ENCODE measurements at regions not wholly inside any gene's neighbourhood (a gene's known extent, or its start where the extent isn't known, plus 50 kb on each side); places are given as distances from the start of the nearest gene placed in this dataset.

- H3K9ac ChIP-seq (ENCODE audit: low read depth in 1 of 2, low read length in 2 of 2), result no peak overlapping the region
- peaks cover 21 to 33% (median 27%) of the 10 kb centered on the region in 4 donors for H3K4me1 ChIP-seq (ENCODE audit: control insufficient read depth in 4 of 4, insufficient read depth in 4 of 4, low read length in 3 of 4)
- no peaks in the 10 kb centered on the region for H3K36me3 ChIP-seq (ENCODE audit: control insufficient read depth in 4 of 4, insufficient read depth in 3 of 4, low read depth in 1 of 4, low read length in 3 of 4)
- H3K9me3 ChIP-seq (ENCODE audit: control insufficient read depth in 4 of 4, low read length in 3 of 4), result no peaks in the 10 kb centered on the region
- 98% methylated on average over 5 of the region's 5 CpGs for WGBS
- H3K27me3 ChIP-seq (ENCODE audit: control insufficient read depth in 4 of 4, insufficient read depth in 4 of 4, low read length in 3 of 4), result no peaks in the 10 kb centered on the region
- DNase-seq (ENCODE audit: low spot score), result no peak
- no peak overlapping the region for H3K27ac ChIP-seq (ENCODE audit: low read depth in 1 of 2, low read length in 2 of 2)
- no peak overlapping the region for H3K4me3 ChIP-seq (ENCODE audit: low read depth in 1 of 3, low read length in 3 of 3)
- TF ChIP-seq RXRA (IDR thresholded peaks at IDR 0.05) (no peak), HNF4A (conservative IDR thresholded peaks at IDR 0.05) (no peak), TAF1 (conservative IDR thresholded peaks at IDR 0.05) (no peak), CTCF (IDR thresholded peaks at IDR 0.05; ENCODE audit: low read depth, low read length, missing input control) (no peak), EGR1 (IDR thresholded peaks at IDR 0.05; ENCODE audit: low read depth in 2 of 2) (no peak), REST (IDR thresholded peaks at IDR 0.05) (no peak), SP1 (IDR thresholded peaks at IDR 0.05) (no peak), GABPA (IDR thresholded peaks at IDR 0.05 in 1 of 2, conservative IDR thresholded peaks at IDR 0.05 in 1 of 2) (no peak), ZBTB33 (IDR thresholded peaks at IDR 0.05) (no peak), JUND (IDR thresholded peaks at IDR 0.05) (no peak), RAD21 (IDR thresholded peaks at IDR 0.05) (no peak), HNF4G (IDR thresholded peaks at IDR 0.05) (no peak), MAX (IDR thresholded peaks at IDR 0.05) (no peak), NR2F2 (IDR thresholded peaks at IDR 0.05) (no peak), FOXA2 (IDR thresholded peaks at IDR 0.05) (no peak), FOXA1 (IDR thresholded peaks at IDR 0.05) (no peak)
Observed at GRCh38 chr14:76922092-76922491, 95.9 kb downstream of the LRRC74A start.

GRCh38 chr14:76921088-76921399 is 94.8 kb downstream of the LRRC74A start:
- Histone ChIP-seq H3K9me3 (ENCODE audit: control insufficient read depth in 4 of 4, low read length in 3 of 4) (no peaks in the 10 kb centered on the region), H3K4me1 (ENCODE audit: control insufficient read depth in 4 of 4, insufficient read depth in 4 of 4, low read length in 3 of 4) (peaks cover 22 to 33% (median 27%) of the 10 kb centered on the region in 4 donors), H3K4me3 (ENCODE audit: low read depth in 1 of 3, low read length in 3 of 3) (no peak overlapping the region), H3K27ac (ENCODE audit: low read depth in 1 of 2, low read length in 2 of 2) (no peak overlapping the region), H3K27me3 (ENCODE audit: control insufficient read depth in 4 of 4, insufficient read depth in 4 of 4, low read length in 3 of 4) (no peaks in the 10 kb centered on the region), H3K36me3 (ENCODE audit: control insufficient read depth in 4 of 4, insufficient read depth in 3 of 4, low read depth in 1 of 4, low read length in 3 of 4) (no peaks in the 10 kb centered on the region), H3K9ac (ENCODE audit: low read depth in 1 of 2, low read length in 2 of 2) (no peak overlapping the region)
- 70% methylated on average over 4 of the region's 4 CpGs for WGBS
- DNase-seq (ENCODE audit: low spot score), result no peak
- no peak for TF ChIP-seq GABPA (IDR thresholded peaks at IDR 0.05 in 1 of 2, conservative IDR thresholded peaks at IDR 0.05 in 1 of 2)
- TF ChIP-seq HNF4G (IDR thresholded peaks at IDR 0.05), result no peak
- no peak for TF ChIP-seq CTCF (IDR thresholded peaks at IDR 0.05; ENCODE audit: low read depth, low read length, missing input control)
